ENCODE measurements at regions not wholly inside any gene's neighbourhood (a gene's known extent, or its start where the extent isn't known, plus 50 kb on each side); places are given as distances from the start of the nearest gene placed in this dataset.

GRCh38 chr1:79325126-79325525 lies 318.6 kb upstream of the ADGRL4 start:
- Histone ChIP-seq H3K4me1 (ENCODE audit: control insufficient read depth, insufficient read depth, low read length) (peaks cover 18% of the 10 kb centered on the region), H3K9ac (ENCODE audit: low read length) (no peak overlapping the region), H3K36me3 (ENCODE audit: control insufficient read depth, insufficient read depth, low read length, severe bottlenecking) (no peaks in the 10 kb centered on the region), H3K4me3 (ENCODE audit: low read length) (no peak overlapping the region), H3K9me3 (ENCODE audit: control insufficient read depth, low read length) (peaks cover 19% of the 10 kb centered on the region), H3K27me3 (replicated peaks; ENCODE audit: control insufficient read depth, insufficient read depth, low read length) (no peaks in the 10 kb centered on the region)
- DNase-seq (ENCODE audit: low read depth): no peak

- Histone ChIP-seq H3K4me3 (ENCODE audit: low read length) (peak overlapping the region; percentile 25), H3K9me3 (ENCODE audit: control insufficient read depth, low read length) (peaks cover 19% of the 10 kb centered on the region), H3K9ac (ENCODE audit: low read length) (peak overlapping the region; percentile 70), H3K4me1 (ENCODE audit: control insufficient read depth, insufficient read depth, low read length) (peaks cover 18% of the 10 kb centered on the region), H3K27me3 (replicated peaks; ENCODE audit: control insufficient read depth, insufficient read depth, low read length) (no peaks in the 10 kb centered on the region), H3K36me3 (ENCODE audit: control insufficient read depth, insufficient read depth, low read length, severe bottlenecking) (no peaks in the 10 kb centered on the region)
- peak; percentile 96 for DNase-seq (ENCODE audit: low read depth)
These were observed 316.9 kb upstream of the ADGRL4 start for GRCh38 chr1:79323239-79324025.

- Histone ChIP-seq H3K36me3 (ENCODE audit: control insufficient read depth, insufficient read depth, low read length, severe bottlenecking) (no peaks in the 10 kb centered on the region), H3K4me3 (ENCODE audit: low read length) (peak overlapping the region; percentile 25), H3K9me3 (ENCODE audit: control insufficient read depth, low read length) (peaks cover 19% of the 10 kb centered on the region), H3K4me1 (ENCODE audit: control insufficient read depth, insufficient read depth, low read length) (peaks cover 18% of the 10 kb centered on the region), H3K9ac (ENCODE audit: low read length) (peak overlapping the region; percentile 70), H3K27me3 (replicated peaks; ENCODE audit: control insufficient read depth, insufficient read depth, low read length) (no peaks in the 10 kb centered on the region)
- peak; percentile 26 for DNase-seq (ENCODE audit: low read depth)
These were observed 316.0 kb upstream of the ADGRL4 start for GRCh38 chr1:79322511-79323027.

GRCh38 chr1:79312438-79312837 lies 305.9 kb upstream of the ADGRL4 start:
- DNase-seq (ENCODE audit: low read depth): no peak

GRCh38 chr1:79310609-79311008 lies 304.1 kb upstream of the ADGRL4 start:
- H3K9me3 ChIP-seq (ENCODE audit: control insufficient read depth, low read length): no peaks in the 10 kb centered on the region
- H3K36me3 ChIP-seq (ENCODE audit: control insufficient read depth, insufficient read depth, low read length, severe bottlenecking): no peaks in the 10 kb centered on the region
- no peaks in the 10 kb centered on the region for H3K27me3 ChIP-seq (replicated peaks; ENCODE audit: control insufficient read depth, insufficient read depth, low read length)
- H3K9ac ChIP-seq (ENCODE audit: low read length): no peak overlapping the region
- H3K4me1 ChIP-seq (ENCODE audit: control insufficient read depth, insufficient read depth, low read length): peaks cover 18% of the 10 kb centered on the region
- no peak for DNase-seq (ENCODE audit: low read depth)
- no peak overlapping the region for H3K4me3 ChIP-seq (ENCODE audit: low read length)

More at GRCh38 chr1:79312438-79312837, 305.9 kb upstream of the ADGRL4 start:
- no peaks in the 10 kb centered on the region for H3K36me3 ChIP-seq (ENCODE audit: control insufficient read depth, insufficient read depth, low read length, severe bottlenecking)
- H3K9ac ChIP-seq (ENCODE audit: low read length): no peak overlapping the region
- H3K27me3 ChIP-seq (replicated peaks; ENCODE audit: control insufficient read depth, insufficient read depth, low read length): no peaks in the 10 kb centered on the region
- H3K9me3 ChIP-seq (ENCODE audit: control insufficient read depth, low read length): no peaks in the 10 kb centered on the region
- peaks cover 19% of the 10 kb centered on the region for H3K4me1 ChIP-seq (ENCODE audit: control insufficient read depth, insufficient read depth, low read length)
- H3K4me3 ChIP-seq (ENCODE audit: low read length): no peak overlapping the region

GRCh38 chr1:79304131-79304530 lies 297.6 kb upstream of the ADGRL4 start:
- H3K4me3 ChIP-seq (ENCODE audit: low read length): no peak overlapping the region
- no peak for DNase-seq (ENCODE audit: low read depth)
- H3K9me3 ChIP-seq (ENCODE audit: control insufficient read depth, low read length): no peaks in the 10 kb centered on the region
- no peaks in the 10 kb centered on the region for H3K27me3 ChIP-seq (replicated peaks; ENCODE audit: control insufficient read depth, insufficient read depth, low read length)
- H3K9ac ChIP-seq (ENCODE audit: low read length): peak overlapping the region; percentile 21
- H3K4me1 ChIP-seq (ENCODE audit: control insufficient read depth, insufficient read depth, low read length): peaks cover 12% of the 10 kb centered on the region
- H3K36me3 ChIP-seq (ENCODE audit: control insufficient read depth, insufficient read depth, low read length, severe bottlenecking): no peaks in the 10 kb centered on the region

- H3K9me3 ChIP-seq (ENCODE audit: control insufficient read depth, low read length): no peaks in the 10 kb centered on the region
- no peak overlapping the region for H3K4me3 ChIP-seq (ENCODE audit: low read length)
These were observed 296.5 kb upstream of the ADGRL4 start for GRCh38 chr1:79303040-79303439.

GRCh38 chr1:79302380-79302930 lies 295.9 kb upstream of the ADGRL4 start:
- Histone ChIP-seq H3K9ac (ENCODE audit: low read length) (no peak overlapping the region), H3K36me3 (ENCODE audit: control insufficient read depth, insufficient read depth, low read length, severe bottlenecking) (no peaks in the 10 kb centered on the region), H3K27me3 (replicated peaks; ENCODE audit: control insufficient read depth, insufficient read depth, low read length) (no peaks in the 10 kb centered on the region), H3K4me1 (ENCODE audit: control insufficient read depth, insufficient read depth, low read length) (peaks cover 12% of the 10 kb centered on the region), H3K9me3 (ENCODE audit: control insufficient read depth, low read length) (no peaks in the 10 kb centered on the region), H3K4me3 (ENCODE audit: low read length) (no peak overlapping the region)
- DNase-seq (ENCODE audit: low read depth): no peak

More at GRCh38 chr1:79303040-79303439, 296.5 kb upstream of the ADGRL4 start:
- no peaks in the 10 kb centered on the region for H3K27me3 ChIP-seq (replicated peaks; ENCODE audit: control insufficient read depth, insufficient read depth, low read length)
- H3K4me1 ChIP-seq (ENCODE audit: control insufficient read depth, insufficient read depth, low read length): peaks cover 12% of the 10 kb centered on the region
- DNase-seq (ENCODE audit: low read depth): no peak
- H3K9ac ChIP-seq (ENCODE audit: low read length): no peak overlapping the region
- H3K36me3 ChIP-seq (ENCODE audit: control insufficient read depth, insufficient read depth, low read length, severe bottlenecking): no peaks in the 10 kb centered on the region

- Histone ChIP-seq H3K27me3 (replicated peaks; ENCODE audit: control insufficient read depth, insufficient read depth, low read length) (no peaks in the 10 kb centered on the region), H3K4me1 (ENCODE audit: control insufficient read depth, insufficient read depth, low read length) (peaks cover 30% of the 10 kb centered on the region), H3K9ac (ENCODE audit: low read length) (peak overlapping the region; percentile 59), H3K4me3 (ENCODE audit: low read length) (peak overlapping the region; percentile 70), H3K36me3 (ENCODE audit: control insufficient read depth, insufficient read depth, low read length, severe bottlenecking) (no peaks in the 10 kb centered on the region), H3K9me3 (ENCODE audit: control insufficient read depth, low read length) (no peaks in the 10 kb centered on the region)
- peak; percentile 54 for DNase-seq (ENCODE audit: low read depth)
These were observed 289.4 kb upstream of the ADGRL4 start for GRCh38 chr1:79295967-79296366.

- Histone ChIP-seq H3K4me3 (ENCODE audit: low read length) (no peak overlapping the region), H3K9me3 (ENCODE audit: control insufficient read depth, low read length) (no peaks in the 10 kb centered on the region), H3K27me3 (replicated peaks; ENCODE audit: control insufficient read depth, insufficient read depth, low read length) (no peaks in the 10 kb centered on the region), H3K4me1 (ENCODE audit: control insufficient read depth, insufficient read depth, low read length) (peaks cover 30% of the 10 kb centered on the region), H3K36me3 (ENCODE audit: control insufficient read depth, insufficient read depth, low read length, severe bottlenecking) (no peaks in the 10 kb centered on the region), H3K9ac (ENCODE audit: low read length) (no peak overlapping the region)
- DNase-seq (ENCODE audit: low read depth): no peak
These were observed 287.1 kb upstream of the ADGRL4 start for GRCh38 chr1:79293611-79294010.

- H3K27me3 ChIP-seq (replicated peaks; ENCODE audit: control insufficient read depth, insufficient read depth, low read length): no peaks in the 10 kb centered on the region
- no peaks in the 10 kb centered on the region for H3K9me3 ChIP-seq (ENCODE audit: control insufficient read depth, low read length)
- H3K4me3 ChIP-seq (ENCODE audit: low read length): no peak overlapping the region
- H3K36me3 ChIP-seq (ENCODE audit: control insufficient read depth, insufficient read depth, low read length, severe bottlenecking): no peaks in the 10 kb centered on the region
- no peak overlapping the region for H3K9ac ChIP-seq (ENCODE audit: low read length)
- no peak for DNase-seq (ENCODE audit: low read depth)
- peaks cover 20% of the 10 kb centered on the region for H3K4me1 ChIP-seq (ENCODE audit: control insufficient read depth, insufficient read depth, low read length)
These were observed 284.5 kb upstream of the ADGRL4 start for GRCh38 chr1:79290927-79291474.

All from adipocyte (in vitro differentiated cells).